ENCODE measurements at regions not wholly inside any gene's neighbourhood (a gene's known extent, or its start where the extent isn't known, plus 50 kb on each side); places are given as distances from the start of the nearest gene placed in this dataset.
A peak's percentile ranks its signal among the peaks of the same experiment; 100 is the strongest.

GRCh38 chr13:21823416-21823815 is 152.5 kb downstream of the FGF9 start:
- no peak for FAIRE-seq

GRCh38 chr13:21823949-21824348 is 153.1 kb downstream of the FGF9 start:
- no peak for FAIRE-seq

- no peak for FAIRE-seq
These were observed 154.3 kb downstream of the FGF9 start for GRCh38 chr13:21825186-21825585.

- no peak for FAIRE-seq
These were observed 154.9 kb downstream of the FGF9 start for GRCh38 chr13:21825801-21826200.

GRCh38 chr13:21826214-21827015 is 155.5 kb downstream of the FGF9 start:
- no peak for FAIRE-seq

GRCh38 chr13:21831654-21832324 is 160.9 kb downstream of the FGF9 start:
- no peak for FAIRE-seq

- FAIRE-seq: no peak
These were observed 163.0 kb downstream of the FGF9 start for GRCh38 chr13:21833921-21834320.

GRCh38 chr13:21834521-21834920 is 163.6 kb downstream of the FGF9 start:
- no peak for FAIRE-seq

- no peak for FAIRE-seq
These were observed 166.4 kb downstream of the FGF9 start for GRCh38 chr13:21837288-21837687.

GRCh38 chr13:21837841-21838551 is 167.1 kb downstream of the FGF9 start:
- FAIRE-seq: no peak

GRCh38 chr13:21846605-21847004 is 175.7 kb downstream of the FGF9 start:
- FAIRE-seq: no peak

GRCh38 chr13:21849323-21849722 is 178.4 kb downstream of the FGF9 start:
- no peak for FAIRE-seq

GRCh38 chr13:21850013-21851006 is 179.4 kb downstream of the FGF9 start:
- FAIRE-seq: no peak

- FAIRE-seq: no peak
These were observed 181.2 kb downstream of the FGF9 start for GRCh38 chr13:21852043-21852442.

GRCh38 chr13:21853779-21854178 is 182.9 kb downstream of the FGF9 start:
- no peak for FAIRE-seq

- FAIRE-seq: peak; percentile 81
These were observed 197.9 kb downstream of the FGF9 start for GRCh38 chr13:21868823-21869222.

- FAIRE-seq: no peak
These were observed 200.5 kb downstream of the FGF9 start for GRCh38 chr13:21871382-21871781.

GRCh38 chr13:21871919-21872318 is 201.0 kb downstream of the FGF9 start:
- FAIRE-seq: no peak

GRCh38 chr13:21872795-21873194 is 201.9 kb downstream of the FGF9 start:
- no peak for FAIRE-seq

GRCh38 chr13:21875116-21875515 is 204.2 kb downstream of the FGF9 start:
- no peak for FAIRE-seq

GRCh38 chr13:21879263-21879914 is 208.5 kb downstream of the FGF9 start:
- no peak for FAIRE-seq

- FAIRE-seq: no peak
These were observed 211.9 kb downstream of the FGF9 start for GRCh38 chr13:21882766-21883165.
